ENCODE measurements at regions not wholly inside any gene's neighbourhood (a gene's known extent, or its start where the extent isn't known, plus 50 kb on each side); places are given as distances from the start of the nearest gene placed in this dataset.
"Not testable (repeated sequence)": the region's sequence is repeated elsewhere in the genome, so short reads cannot be mapped to it uniquely, and the experiment has no call there.

GRCh38 chr4:57989430-57989829 is 879.2 kb upstream of the IGFBP7 start:
- no peak for TF ChIP-seq ZFX (IDR thresholded peaks at IDR 0.05)
- TF ChIP-seq, protein P1, sequence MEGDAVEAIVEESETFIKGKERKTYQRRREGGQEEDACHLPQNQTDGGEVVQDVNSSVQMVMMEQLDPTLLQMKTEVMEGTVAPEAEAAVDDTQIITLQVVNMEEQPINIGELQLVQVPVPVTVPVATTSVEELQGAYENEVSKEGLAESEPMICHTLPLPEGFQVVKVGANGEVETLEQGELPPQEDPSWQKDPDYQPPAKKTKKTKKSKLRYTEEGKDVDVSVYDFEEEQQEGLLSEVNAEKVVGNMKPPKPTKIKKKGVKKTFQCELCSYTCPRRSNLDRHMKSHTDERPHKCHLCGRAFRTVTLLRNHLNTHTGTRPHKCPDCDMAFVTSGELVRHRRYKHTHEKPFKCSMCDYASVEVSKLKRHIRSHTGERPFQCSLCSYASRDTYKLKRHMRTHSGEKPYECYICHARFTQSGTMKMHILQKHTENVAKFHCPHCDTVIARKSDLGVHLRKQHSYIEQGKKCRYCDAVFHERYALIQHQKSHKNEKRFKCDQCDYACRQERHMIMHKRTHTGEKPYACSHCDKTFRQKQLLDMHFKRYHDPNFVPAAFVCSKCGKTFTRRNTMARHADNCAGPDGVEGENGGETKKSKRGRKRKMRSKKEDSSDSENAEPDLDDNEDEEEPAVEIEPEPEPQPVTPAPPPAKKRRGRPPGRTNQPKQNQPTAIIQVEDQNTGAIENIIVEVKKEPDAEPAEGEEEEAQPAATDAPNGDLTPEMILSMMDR (conservative IDR thresholded peaks at IDR 0.05), result no peak
- H3K27ac ChIP-seq, result no peak overlapping the region

GRCh38 chr4:57985161-57985560 is 875.0 kb upstream of the IGFBP7 start:
- TF ChIP-seq, protein P1 (conservative IDR thresholded peaks at IDR 0.05), result no peak
- no peak for TF ChIP-seq ZFX (IDR thresholded peaks at IDR 0.05)
- no peak overlapping the region for H3K27ac ChIP-seq

DNA sequence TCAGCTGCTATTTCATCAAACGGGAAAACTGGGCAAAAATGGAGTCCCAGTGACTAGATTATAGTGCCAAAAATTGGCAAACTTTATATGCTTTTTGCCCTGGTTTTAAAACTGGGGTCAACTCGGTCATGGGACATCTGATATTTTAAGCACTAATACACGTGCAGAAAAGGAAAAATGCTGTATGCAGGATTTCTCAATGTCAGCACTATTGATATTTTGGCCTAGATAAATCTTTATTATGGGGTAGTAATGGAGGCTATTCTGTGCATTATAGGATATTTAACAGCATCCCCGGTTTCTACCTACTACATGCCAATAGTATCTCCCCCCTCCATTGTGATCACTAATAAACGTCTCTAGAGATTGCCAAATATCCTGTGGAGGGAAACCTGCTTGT is 870.9 kb upstream of the IGFBP7 start:
- no peak overlapping the region for H3K27ac ChIP-seq
- TF ChIP-seq ZFX (IDR thresholded peaks at IDR 0.05), result no peak
- TF ChIP-seq, protein P1 (conservative IDR thresholded peaks at IDR 0.05), result no peak

GRCh38 chr4:57974821-57975220 is 864.6 kb upstream of the IGFBP7 start:
- H3K27ac ChIP-seq, result no peak overlapping the region
- TF ChIP-seq ZFX (IDR thresholded peaks at IDR 0.05), result no peak
- TF ChIP-seq, protein P1 (conservative IDR thresholded peaks at IDR 0.05), result no peak

DNA sequence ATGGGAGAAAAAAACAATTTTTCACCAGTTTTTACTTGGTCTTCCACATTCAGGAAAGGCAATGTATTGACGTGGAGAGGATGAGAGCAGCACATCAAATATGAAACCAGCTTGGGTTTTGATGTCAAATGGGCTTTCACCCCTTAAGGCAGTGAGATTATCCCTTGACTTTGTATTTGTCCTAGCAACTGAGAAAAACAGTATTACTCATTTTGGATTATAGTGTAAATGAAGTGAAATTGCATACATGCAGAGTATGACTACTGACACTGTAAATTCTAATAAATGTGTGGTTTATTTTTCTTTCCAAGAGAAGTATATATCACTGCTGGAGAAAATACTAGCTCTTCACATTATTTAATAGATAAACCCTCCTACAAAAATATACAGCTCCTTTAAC is 863.6 kb upstream of the IGFBP7 start:
- TF ChIP-seq, protein P1 (conservative IDR thresholded peaks at IDR 0.05), result no peak
- no peak for TF ChIP-seq ZFX (IDR thresholded peaks at IDR 0.05)
- no peak overlapping the region for H3K27ac ChIP-seq

GRCh38 chr4:57971261-57971660 is 861.1 kb upstream of the IGFBP7 start:
- no peak overlapping the region for H3K27ac ChIP-seq
- no peak for TF ChIP-seq ZFX (IDR thresholded peaks at IDR 0.05)
- TF ChIP-seq, protein P1 (conservative IDR thresholded peaks at IDR 0.05), result no peak

- H3K27ac ChIP-seq, result no peak overlapping the region
- no peak for TF ChIP-seq ZFX (IDR thresholded peaks at IDR 0.05)
- TF ChIP-seq, protein P1 (conservative IDR thresholded peaks at IDR 0.05), result no peak
Observed at GRCh38 chr4:57966987-57967760, 857.0 kb upstream of the IGFBP7 start.

GRCh38 chr4:57965431-57965830 is 855.2 kb upstream of the IGFBP7 start:
- not testable (repeated sequence) for H3K27ac ChIP-seq
